ENCODE measurements at regions not wholly inside any gene's neighbourhood (a gene's known extent, or its start where the extent isn't known, plus 50 kb on each side); places are given as distances from the start of the nearest gene placed in this dataset.

DNA sequence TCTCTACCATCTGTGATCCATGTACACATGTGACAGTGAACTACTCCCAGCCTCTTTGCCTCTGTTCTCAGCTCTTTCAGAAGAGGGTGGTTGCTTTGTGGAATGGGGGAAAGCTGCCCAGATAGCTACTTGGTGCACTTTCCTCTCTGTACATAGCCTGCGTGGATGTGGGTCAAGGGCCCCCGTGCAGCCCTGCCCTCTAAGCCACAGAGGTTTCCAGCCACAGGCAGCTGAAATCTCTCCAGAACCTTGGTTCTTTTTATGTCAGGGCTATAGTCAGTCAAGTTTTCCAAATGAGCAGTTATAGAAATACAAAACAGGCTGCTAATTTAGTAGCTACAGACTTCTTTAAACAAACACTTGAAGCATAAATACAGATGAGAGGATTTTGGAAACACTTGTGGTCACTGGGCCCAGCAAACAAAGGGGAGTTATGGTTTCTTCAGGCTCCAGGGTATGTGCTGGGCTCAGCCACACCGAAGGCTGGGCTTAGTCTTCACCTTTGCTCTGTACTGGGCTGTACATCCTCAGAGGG lies 199.7 kb upstream of the ASIC2 start:
- TF ChIP-seq, protein P1, sequence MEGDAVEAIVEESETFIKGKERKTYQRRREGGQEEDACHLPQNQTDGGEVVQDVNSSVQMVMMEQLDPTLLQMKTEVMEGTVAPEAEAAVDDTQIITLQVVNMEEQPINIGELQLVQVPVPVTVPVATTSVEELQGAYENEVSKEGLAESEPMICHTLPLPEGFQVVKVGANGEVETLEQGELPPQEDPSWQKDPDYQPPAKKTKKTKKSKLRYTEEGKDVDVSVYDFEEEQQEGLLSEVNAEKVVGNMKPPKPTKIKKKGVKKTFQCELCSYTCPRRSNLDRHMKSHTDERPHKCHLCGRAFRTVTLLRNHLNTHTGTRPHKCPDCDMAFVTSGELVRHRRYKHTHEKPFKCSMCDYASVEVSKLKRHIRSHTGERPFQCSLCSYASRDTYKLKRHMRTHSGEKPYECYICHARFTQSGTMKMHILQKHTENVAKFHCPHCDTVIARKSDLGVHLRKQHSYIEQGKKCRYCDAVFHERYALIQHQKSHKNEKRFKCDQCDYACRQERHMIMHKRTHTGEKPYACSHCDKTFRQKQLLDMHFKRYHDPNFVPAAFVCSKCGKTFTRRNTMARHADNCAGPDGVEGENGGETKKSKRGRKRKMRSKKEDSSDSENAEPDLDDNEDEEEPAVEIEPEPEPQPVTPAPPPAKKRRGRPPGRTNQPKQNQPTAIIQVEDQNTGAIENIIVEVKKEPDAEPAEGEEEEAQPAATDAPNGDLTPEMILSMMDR (IDR thresholded peaks at IDR 0.05; ENCODE audit: insufficient read depth, low read depth, low read length, missing control alignments): no peak

DNA sequence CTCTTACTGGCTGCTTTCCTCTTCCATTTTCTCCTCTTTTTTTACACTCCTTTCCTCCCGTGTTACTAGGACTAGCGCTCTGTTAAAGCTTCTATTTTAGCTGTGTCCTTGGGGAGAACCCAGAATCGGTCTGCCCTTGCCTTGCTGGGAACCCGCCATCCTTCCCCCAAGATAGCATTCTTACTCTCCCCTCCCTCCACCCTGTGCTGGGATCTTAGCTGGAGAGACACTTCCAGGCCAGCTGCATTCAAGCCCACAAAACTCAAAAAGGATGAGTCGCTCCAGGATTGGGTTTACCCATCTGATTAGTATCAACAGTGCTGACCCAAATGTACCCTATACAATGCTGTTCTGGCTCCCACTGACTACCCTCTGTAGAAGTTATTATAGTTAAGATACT lies 200.5 kb upstream of the ASIC2 start:
- no peak overlapping the region for H3K4me3 ChIP-seq (ENCODE audit: low read depth, low read length)
- DNase-seq (ENCODE audit: low read depth): no peak

More for the DNA sequence above, 199.7 kb upstream of the ASIC2 start:
- H3K4me3 ChIP-seq (ENCODE audit: low read depth, low read length): no peak overlapping the region
- no peak for DNase-seq (ENCODE audit: low read depth)

DNA sequence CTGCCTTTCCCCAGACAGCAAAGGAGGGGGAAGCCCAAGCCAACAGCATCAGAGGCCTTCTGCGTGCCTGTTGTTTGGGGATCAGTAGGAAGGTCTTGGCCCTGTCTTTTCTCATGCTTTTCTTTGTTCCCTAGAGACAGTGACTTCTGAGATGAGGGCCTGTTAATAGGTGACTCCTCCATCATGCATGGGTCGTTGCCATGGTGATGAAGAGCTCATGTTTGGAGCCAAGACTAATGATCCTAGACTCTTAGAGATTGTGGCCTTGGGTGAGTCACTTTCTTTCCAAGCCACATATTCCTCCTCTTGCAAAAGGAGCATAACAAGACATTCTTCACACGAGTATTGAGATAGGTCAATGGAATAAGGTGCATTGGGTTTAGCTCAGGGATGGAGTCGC lies 201.1 kb upstream of the ASIC2 start:
- DNase-seq (ENCODE audit: low read depth): no peak
- H3K4me3 ChIP-seq (ENCODE audit: low read depth, low read length): no peak overlapping the region
- TF ChIP-seq, protein P1 (IDR thresholded peaks at IDR 0.05; ENCODE audit: insufficient read depth, low read depth, low read length, missing control alignments): no peak

More for the DNA sequence above, 200.5 kb upstream of the ASIC2 start:
- TF ChIP-seq, protein P1 (IDR thresholded peaks at IDR 0.05; ENCODE audit: insufficient read depth, low read depth, low read length, missing control alignments): no peak

DNA sequence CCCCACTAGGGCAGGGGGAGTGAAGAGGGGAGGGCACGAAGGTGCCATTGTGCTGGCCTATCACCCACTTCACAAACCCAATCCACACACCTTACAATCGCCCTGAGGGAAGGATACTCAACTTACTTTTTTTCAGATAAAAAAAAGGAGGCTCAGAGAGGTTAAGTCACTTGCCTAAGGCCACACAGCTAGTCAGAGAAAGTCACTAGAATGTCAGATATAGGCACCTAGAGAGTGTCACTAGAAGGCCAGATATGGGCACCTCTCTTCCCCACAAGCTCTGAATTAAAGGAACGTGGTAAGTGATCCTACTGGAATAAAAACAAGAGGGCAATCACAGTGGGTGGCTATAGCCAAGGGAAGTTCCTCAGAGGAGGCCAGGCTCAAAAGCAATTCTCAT lies 204.5 kb upstream of the ASIC2 start:
- TF ChIP-seq, protein P1 (IDR thresholded peaks at IDR 0.05; ENCODE audit: insufficient read depth, low read depth, low read length, missing control alignments): no peak
- DNase-seq (ENCODE audit: low read depth): no peak
- H3K4me3 ChIP-seq (ENCODE audit: low read depth, low read length): no peak overlapping the region

DNA sequence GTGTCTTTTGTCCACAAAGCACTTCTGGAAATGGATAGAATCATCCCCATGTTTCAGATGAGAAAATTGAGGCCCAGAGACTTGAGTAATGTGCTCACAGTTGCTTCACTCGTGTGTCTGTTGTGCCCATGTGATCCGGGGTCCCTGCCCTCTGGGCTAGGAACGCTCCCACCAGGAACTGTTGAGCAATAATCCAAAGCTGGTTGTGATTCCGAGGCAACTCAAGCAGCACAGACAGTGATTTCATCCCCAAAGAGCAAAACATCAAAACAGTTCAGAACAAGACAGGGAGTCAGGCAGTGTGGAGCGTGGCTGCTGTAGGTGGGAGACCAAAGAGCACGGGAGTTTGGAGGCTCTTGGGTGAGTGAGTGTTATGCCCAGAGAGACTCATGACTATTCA lies 205.0 kb upstream of the ASIC2 start:
- TF ChIP-seq, protein P1 (IDR thresholded peaks at IDR 0.05; ENCODE audit: insufficient read depth, low read depth, low read length, missing control alignments): no peak
- no peak for DNase-seq (ENCODE audit: low read depth)
- H3K4me3 ChIP-seq (ENCODE audit: low read depth, low read length): no peak overlapping the region

DNA sequence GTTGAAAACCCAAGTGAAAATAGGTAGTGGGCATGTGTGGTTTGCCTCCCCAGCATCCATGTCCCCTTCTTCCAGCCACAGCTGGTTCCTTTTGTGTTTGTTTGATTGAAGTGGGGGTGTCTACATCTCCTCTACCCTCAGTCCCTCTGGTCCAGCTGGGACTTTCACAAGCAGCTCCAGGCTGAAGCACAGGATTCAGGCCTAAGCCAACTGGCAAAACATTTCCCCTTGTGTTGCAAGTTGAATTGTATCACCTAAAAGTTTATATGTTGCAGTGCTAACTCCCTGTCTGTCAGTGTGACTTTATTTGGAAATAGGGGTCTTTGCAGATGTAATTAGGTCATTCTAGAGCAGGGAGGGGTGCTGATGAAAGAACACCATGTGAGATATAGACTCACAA lies 205.9 kb upstream of the ASIC2 start:
- DNase-seq (ENCODE audit: low read depth): no peak
- TF ChIP-seq, protein P1 (IDR thresholded peaks at IDR 0.05; ENCODE audit: insufficient read depth, low read depth, low read length, missing control alignments): no peak
- no peak overlapping the region for H3K4me3 ChIP-seq (ENCODE audit: low read depth, low read length)

DNA sequence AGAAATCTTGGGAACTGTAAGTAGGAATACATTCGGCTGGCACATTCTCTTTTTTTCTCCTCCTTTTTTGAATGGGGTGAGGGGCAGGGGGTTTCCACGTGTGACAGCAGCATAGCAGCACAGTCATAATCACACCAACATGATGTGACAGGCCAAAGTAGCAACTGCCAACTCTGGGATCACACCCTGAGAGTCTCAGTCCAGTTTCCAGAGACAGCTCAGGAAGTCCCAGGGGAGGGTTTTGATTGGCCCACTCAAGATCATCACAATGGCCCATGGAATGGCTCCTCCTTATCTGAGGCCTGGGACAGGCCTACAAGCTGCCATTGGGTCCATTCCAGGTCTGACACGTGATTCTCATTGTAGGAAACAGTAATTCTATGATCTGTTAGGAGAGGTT lies 207.1 kb upstream of the ASIC2 start:
- peak; percentile 71 for DNase-seq (ENCODE audit: low read depth)
- TF ChIP-seq, protein P1 (IDR thresholded peaks at IDR 0.05; ENCODE audit: insufficient read depth, low read depth, low read length, missing control alignments): no peak

More for the DNA sequence above, 207.1 kb upstream of the ASIC2 start:
- no peak overlapping the region for H3K4me3 ChIP-seq (ENCODE audit: low read depth, low read length)

Measured in GM12865 (cell line).